ENCODE measurements at regions not wholly inside any gene's neighbourhood (a gene's known extent, or its start where the extent isn't known, plus 50 kb on each side); places are given as distances from the start of the nearest gene placed in this dataset.
"Not testable (repeated sequence)": the region's sequence is repeated elsewhere in the genome, so short reads cannot be mapped to it uniquely, and the experiment has no call there.

DNA sequence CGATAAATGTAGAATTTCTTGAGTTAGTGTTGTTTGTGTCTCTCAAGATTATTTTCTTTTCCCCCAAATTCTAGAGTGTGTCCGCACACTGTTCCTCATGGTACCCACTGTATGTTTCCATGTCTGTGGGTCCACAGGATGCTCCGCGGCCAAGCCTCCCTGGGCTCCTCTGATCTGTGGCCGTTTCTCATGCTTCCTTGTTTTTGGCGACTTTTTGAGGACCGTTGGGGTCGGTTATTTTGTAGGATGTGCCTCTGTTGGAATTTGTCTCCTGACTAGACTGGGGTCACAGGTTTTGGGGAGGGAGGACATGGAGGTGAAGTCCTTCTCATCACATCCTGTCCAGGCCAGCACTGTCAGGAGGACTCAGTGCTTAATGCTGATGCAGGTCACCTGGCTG lies 140.0 kb downstream of the LAT start:
- intact Hi-C loops (cut with micrococcal nuclease) = no loop called here
- DNase-seq = no peak
- no peak for ATAC-seq

GRCh38 chr16:29124162-29124561 lies 139.3 kb downstream of the LAT start:
- DNase-seq; ATAC-seq; intact Hi-C loops (cut with micrococcal nuclease): not testable (repeated sequence)

- DNase-seq; ATAC-seq; intact Hi-C loops (cut with micrococcal nuclease): not testable (repeated sequence)
Measured at GRCh38 chr16:29120680-29121079, 135.8 kb downstream of the LAT start.

- intact Hi-C loops (cut with micrococcal nuclease) = not testable (repeated sequence)
- ATAC-seq (peak; percentile 63), DNase-seq (peak; percentile 64)
Measured at GRCh38 chr16:29118301-29118957, 133.6 kb downstream of the LAT start.

DNA sequence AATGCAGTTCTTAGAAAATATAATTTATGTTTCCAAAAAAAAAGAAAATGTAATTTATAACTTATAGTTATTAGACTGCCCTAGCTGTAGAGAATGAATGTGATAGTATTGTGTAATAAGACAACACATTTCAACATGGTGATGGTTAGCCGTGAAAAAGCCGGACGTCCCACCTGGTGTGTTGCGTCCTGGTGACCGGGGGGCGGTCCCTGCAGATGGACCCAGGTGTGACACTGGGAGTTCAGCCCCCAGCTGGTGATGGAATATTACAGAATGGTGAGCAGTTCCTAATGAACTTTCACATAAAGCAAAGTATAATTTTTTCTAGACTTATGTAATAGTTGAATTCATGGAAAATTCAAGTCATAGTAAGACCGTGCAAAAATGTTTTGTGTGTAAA lies 132.8 kb downstream of the LAT start:
- intact Hi-C loops (cut with micrococcal nuclease) = no loop called here
- no peak for DNase-seq
- ATAC-seq = no peak

DNA sequence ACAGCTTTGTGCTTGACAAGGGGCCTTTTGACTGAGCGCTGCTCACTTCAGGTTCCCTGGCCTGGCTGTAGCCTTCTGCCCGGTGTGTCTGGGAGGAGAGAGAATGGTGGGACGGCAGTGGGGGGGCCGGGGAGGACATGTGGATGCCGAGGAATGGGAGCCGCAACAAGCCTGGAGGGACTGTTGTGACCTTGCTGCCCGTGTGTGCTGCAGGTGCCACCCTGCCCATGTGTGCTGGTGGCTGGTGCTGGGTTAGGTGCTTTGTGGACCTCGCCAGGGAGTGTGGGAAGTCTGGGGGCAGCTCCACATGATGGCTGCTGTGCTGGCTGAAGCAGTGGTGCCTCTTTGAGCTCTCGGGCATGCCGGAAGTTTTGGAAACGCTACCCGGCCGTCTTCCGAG lies 132.1 kb downstream of the LAT start:
- ATAC-seq (no peak), DNase-seq (peak; percentile 28)
- intact Hi-C loops (cut with micrococcal nuclease) = no loop called here

DNA sequence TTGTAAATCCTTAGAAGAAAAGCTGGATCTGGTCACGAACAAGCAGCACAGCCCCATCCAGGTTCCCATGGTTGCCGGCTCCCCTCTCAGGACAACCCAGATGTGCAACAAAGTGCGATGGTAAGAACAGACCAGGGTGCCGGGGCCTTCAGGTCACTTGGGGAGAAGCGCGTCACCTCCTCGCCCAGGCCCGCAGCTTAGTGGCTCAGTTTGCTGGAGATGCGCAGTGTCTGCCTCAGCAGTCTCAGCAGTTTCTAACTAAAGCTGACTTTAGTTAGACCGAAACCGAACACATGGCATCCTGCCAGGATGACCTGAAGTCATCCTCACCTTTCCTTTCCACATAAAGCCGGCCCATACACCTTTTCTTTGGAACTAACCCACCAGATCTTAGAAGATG lies 131.4 kb downstream of the LAT start:
- ATAC-seq; intact Hi-C loops (cut with micrococcal nuclease): not testable (repeated sequence)
- DNase-seq = peak; percentile 29

GRCh38 chr16:29115802-29116141 lies 130.9 kb downstream of the LAT start:
- peak; percentile 17 for ATAC-seq
- intact Hi-C loops (cut with micrococcal nuclease); DNase-seq: not testable (repeated sequence)

DNA sequence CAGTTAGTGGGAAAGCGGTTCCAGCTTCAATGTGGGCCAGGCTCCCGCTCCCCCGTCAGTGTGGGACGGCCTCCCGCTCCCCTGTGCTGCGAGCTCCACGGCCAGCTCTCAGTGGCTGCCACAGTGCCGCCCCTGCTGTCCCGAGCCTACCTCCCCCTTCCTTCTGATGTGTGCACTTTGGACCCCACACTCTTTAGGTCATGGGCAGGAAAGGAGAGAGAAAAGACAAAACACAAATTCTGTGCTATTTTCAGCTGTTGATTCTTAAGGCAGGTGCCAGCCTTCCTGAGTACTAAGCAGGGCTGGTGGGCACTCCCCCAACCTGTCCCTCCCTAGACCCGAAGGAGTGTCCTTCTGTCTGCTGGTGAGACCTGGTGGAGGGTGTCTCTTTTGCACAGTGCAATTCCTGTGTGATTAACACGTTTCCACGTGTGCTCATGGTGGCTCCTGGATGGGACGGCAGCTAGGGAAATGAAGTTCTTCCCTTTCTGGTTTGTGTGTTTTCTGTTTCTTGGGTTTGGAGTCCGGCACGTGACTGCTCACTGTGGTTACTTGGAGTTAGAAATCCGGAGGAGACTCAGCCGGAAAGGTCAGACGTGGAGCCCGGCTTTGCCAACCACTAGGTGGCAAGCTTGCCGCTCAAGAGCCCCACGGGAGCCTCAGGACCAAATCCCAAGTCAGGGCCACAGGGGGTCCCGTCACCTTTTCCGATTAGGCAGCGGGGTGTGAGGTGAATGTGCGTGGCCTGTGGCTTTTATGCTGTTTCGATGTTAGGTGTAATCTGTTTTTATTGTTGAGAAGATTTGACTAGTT lies 130.3 kb downstream of the LAT start:
- ATAC-seq = peak; percentile 84
- intact Hi-C loops (cut with micrococcal nuclease) = not testable (repeated sequence)
- DNase-seq = peak; percentile 63

DNA sequence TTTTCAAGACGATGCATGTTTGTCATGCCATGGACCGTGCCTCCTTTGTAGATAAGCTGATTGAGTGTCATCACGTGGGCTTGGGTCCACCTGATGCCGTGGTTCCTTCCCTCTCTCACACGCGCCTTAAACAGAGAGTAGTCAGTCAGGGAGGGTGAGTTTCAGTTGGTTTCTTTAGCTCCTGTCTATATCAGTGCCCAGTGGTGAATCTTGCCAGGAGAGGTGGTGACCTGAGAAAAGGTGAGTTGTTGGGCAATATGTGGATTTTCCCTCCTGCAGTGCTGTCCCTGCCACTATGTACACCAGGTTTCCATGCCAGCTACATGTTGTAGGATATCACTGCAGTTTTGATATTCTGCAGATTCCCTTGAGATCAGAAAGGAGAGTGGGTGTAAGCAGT lies 129.7 kb downstream of the LAT start:
- DNase-seq (no peak), ATAC-seq (no peak)
- intact Hi-C loops (cut with micrococcal nuclease) = no loop called here

DNA sequence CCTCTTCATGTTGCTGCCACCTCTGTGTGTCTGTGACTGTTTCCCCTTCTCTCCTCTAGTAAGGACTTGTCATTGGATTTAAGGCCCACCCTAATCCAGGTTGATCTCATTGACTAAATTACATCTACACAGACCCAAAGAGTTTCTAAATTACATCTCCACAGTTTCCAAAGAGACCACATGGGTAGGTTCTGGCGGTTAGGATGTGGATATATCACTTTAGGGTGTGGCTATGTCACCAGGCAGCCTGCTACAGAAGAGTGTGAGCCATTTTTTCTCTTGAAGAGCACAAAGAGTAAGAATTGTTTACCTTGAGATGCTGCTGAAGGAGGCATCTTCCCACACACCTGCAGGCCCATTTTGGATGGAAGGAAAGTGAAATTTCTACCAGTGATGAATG lies 128.6 kb downstream of the LAT start:
- intact Hi-C loops (cut with micrococcal nuclease); DNase-seq; ATAC-seq: not testable (repeated sequence)

GRCh38 chr16:29112755-29113347 lies 128.0 kb downstream of the LAT start:
- DNase-seq (no peak), ATAC-seq (no peak)
- intact Hi-C loops (cut with micrococcal nuclease) = no loop called here

GRCh38 chr16:29111901-29112680 lies 127.2 kb downstream of the LAT start:
- DNase-seq; intact Hi-C loops (cut with micrococcal nuclease); ATAC-seq: not testable (repeated sequence)

DNA sequence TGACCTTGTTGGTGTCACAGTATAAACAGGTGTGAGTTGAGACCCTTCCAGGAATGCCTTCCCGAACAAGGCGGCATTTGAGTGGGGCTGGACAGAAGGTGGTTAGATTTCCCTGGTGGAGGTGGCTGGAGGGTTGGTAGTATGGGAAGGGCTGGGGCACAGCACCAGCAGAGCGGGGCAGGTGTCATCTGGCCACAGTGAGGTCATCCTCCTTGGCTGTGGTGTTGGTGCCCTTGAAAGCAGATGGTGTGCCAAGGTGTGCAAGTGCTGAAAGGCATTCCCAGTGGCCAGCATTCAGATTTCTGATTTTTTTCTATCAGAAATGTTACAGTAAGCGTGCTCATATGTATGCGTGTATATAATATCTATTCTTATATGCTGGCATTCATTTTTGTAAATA lies 126.6 kb downstream of the LAT start:
- intact Hi-C loops (cut with micrococcal nuclease) = no loop called here
- ATAC-seq (peak; percentile 54), DNase-seq (peak; percentile 31)

DNA sequence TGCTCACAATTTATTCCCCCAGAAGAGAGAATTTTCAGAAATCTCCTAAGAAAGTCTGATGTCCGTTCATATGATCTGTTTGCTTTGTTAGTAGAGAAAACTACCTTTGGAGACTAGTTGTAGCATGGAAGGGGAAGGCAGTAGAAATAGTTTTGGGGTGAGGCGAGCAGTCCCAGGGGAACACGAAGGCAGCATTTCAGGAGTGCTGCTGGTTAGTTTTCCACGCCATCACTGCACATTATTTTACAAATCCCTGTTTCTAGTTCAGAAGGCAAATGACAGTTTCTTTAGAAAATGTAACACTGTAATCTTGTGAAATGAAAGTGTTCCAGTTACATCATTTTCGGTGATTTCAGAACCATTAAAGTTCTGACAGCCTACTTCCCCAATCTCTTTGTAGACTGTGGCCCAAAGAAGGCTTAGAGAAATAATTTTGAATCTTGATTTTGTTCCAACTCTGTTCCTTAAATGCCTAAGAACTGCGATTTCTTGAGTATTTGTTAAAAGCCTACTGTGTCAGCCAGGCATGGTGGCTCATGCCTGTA lies 123.8 kb downstream of the LAT start:
- DNase-seq; intact Hi-C loops (cut with micrococcal nuclease): not testable (repeated sequence)
- ATAC-seq = peak; percentile 46

DNA sequence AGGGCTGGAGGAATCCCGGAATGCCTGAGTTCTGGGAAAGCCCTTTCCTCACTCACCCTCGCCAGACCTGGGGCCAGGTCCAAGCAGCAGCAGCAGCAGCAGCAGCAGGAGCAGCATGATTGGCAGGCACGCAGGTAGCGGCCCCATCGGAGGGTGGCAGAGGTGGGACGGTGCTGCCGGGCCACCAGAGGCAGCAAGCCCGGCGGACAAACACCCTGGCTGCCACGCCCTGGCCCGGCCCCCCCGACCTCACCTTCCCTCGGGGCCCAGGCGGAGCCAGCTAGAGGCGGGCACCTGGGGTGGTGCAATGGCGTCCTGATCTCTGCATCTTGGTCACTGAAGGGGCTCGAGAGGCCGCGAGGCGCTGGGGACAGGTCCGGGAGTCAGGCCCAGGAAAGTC lies 122.4 kb downstream of the LAT start:
- DNase-seq (peak; percentile 20), ATAC-seq (no peak)
- intact Hi-C loops (cut with micrococcal nuclease) = no loop called here

GRCh38 chr16:29106259-29106908 lies 121.5 kb downstream of the LAT start:
- ATAC-seq; intact Hi-C loops (cut with micrococcal nuclease); DNase-seq: not testable (repeated sequence)

- ATAC-seq; DNase-seq; intact Hi-C loops (cut with micrococcal nuclease): not testable (repeated sequence)
Measured at GRCh38 chr16:29104600-29104999, 119.7 kb downstream of the LAT start.

- intact Hi-C loops (cut with micrococcal nuclease); DNase-seq; ATAC-seq: not testable (repeated sequence)
Measured at GRCh38 chr16:29097965-29098364, 113.1 kb downstream of the LAT start.
